HG03060 (cell line): ENCODE measurements at regions not wholly inside any gene's neighbourhood (a gene's known extent, or its start where the extent isn't known, plus 50 kb on each side); places are given as distances from the start of the nearest gene placed in this dataset.
"Not testable (repeated sequence)": the region's sequence is repeated elsewhere in the genome, so short reads cannot be mapped to it uniquely, and the experiment has no call there.

ENCODE experiments used
- ATAC-seq: cut with Tn5 transposase; IDR thresholded peaks from one replicate; pipeline ENCODE4 v1.9.1; 2021; ENCODE audit warnings: low read depth, moderate number of reproducible peaks; ENCODE audit not compliant: unreplicated experiment

- no peak for ATAC-seq
Observed at GRCh38 chr4:11704186-11704830, 275.6 kb upstream of the HS3ST1 start.

DNA sequence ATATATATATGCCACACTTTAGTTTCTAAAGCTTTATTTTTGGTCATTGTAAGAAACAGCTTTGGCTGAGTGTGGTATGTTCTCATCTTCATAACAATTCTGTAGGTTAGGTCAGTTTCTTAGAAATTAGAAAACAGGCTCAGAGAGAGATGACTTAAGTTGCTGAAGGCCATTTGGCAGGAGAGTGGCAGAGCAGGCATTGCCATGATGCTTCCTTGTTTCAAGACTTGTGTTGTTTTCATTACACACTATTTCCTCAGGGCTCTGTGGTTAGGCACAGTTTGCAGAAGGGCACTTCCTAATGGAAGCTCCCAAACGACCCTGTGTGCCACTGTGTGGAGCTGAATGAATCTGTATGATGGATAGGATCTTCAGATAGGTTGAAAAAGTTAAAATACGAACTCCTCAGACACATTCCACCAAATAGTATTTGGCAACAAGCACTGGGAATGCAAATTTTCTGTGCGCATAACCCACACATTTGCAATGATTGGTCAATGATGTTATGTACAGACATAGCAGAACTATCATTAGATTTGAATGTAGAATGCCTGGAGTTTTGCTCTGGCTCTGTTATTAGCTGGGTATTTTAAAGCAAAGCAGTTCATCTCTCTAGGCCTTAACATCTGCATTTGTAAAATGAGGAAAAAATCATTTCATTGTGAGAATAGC is 274.3 kb upstream of the HS3ST1 start:
- ATAC-seq: no peak

DNA sequence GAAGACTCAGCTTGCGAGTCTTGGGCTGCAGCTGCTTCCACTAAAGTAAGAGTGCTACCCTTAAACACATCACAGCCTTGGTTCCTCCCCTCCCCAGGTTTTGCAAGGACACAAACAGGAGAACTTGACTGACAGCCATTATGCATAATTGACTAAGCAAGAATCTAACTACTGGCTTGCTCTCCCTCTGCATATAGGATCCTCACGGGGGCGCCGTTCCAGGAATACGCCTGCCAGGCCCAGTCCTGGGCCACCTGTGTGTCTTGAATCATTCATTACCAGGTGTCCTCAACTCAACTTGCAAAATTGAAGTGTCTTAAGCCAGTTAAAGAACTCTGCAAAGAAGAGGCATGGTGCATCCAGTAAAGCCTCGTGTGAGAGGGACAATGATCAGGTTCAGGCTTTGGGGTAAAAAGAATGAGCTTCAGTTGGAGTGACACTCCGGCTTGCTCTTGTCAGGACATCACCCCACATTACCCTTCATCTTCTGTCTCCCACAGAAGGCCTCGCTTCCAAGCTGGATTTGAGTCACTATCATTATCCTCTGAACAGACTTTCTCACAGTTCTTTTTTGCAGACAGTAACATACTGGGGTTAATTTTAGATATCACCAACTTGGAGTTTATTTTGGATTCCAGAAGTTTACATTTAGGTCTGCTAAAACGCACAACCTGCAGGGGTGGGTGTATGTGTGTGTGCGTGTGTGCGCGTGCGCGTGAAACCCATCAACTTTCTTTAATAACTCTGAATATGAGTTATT is 273.5 kb upstream of the HS3ST1 start:
- ATAC-seq: no peak

DNA sequence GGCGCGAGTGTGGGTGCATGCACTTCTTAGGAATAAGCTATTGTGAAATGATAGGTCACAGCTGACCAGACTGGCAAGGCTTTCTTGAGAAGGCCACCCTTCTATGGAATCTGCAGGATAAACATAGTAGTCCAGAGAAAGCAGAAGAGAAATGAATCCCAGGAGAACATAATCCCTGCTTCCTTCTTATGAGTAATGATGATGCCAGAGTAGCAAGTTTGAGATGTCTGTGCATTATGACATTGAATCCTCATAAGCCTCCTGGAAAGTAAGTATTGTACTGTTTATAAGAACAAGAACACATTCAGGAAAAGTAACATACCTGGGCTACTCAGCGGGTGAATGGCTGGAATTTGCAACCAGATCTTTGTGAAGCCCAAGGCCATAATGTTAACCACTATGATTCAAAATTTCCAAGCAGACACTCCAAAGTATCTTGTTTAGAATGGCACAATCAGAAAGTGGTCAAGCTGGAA is 272.1 kb upstream of the HS3ST1 start:
- no peak for ATAC-seq

- no peak for ATAC-seq
Observed at GRCh38 chr4:11698846-11699590, 270.3 kb upstream of the HS3ST1 start.

GRCh38 chr4:11698033-11698432 is 269.3 kb upstream of the HS3ST1 start:
- no peak for ATAC-seq

- ATAC-seq: no peak
Observed at GRCh38 chr4:11693693-11694092, 265.0 kb upstream of the HS3ST1 start.

DNA sequence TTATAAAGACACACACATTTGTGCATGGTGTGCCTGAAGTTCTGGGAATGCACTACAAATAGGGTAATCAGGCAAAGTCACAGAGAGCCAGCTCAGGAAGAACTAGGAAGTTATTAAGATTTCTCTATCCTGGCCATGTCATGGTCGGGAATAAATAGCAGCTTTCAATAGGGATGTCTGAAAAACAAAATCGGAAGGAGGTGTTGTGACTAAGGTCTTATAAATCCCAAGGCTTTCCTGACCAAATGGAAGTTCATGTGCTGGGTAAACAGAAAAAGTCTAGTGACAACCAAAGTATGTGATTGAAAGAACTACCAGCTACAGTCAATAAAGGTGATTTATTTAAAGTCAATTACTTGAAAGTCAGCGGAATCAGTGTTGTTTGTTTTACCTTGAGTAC is 262.5 kb upstream of the HS3ST1 start:
- no peak for ATAC-seq

- no peak for ATAC-seq
Observed at GRCh38 chr4:11687727-11688126, 259.0 kb upstream of the HS3ST1 start.

- no peak for ATAC-seq
Observed at GRCh38 chr4:11685481-11685880, 256.8 kb upstream of the HS3ST1 start.

DNA sequence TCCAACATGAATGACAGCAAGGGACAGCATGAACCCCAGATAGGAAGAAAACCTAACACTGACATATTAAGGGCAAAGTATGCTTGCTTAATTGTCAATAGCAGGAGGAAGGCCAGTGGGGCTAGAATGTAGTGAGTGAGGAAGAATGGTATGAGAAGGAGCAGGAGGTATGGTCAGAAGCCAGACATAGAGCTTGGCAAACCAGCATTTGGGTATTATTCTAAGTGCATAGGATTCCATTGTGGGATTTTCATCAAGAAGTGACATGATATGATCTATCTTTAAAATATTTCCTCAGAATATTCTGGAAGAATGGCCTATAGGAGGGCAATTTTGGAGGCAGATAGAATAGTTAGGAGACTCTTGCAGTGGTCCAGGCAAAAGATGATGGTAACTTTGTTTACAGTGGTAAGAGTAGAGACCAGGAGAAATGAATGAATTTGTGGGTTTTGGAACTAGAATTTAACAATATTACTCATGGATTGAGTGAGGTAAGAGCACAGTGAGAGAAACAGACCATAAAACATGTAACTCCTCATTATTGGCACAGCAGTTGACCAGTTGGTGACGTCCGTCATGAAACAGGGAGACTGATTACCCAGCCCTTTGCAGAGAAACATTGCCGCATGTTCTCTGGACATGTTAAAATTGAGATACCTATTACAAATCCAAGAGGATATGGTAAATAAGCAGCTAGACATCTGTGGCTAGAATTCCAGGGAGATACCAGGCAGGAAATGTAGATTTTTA is 246.5 kb upstream of the HS3ST1 start:
- no peak for ATAC-seq

- no peak for ATAC-seq
Observed at GRCh38 chr4:11670304-11670703, 241.6 kb upstream of the HS3ST1 start.

DNA sequence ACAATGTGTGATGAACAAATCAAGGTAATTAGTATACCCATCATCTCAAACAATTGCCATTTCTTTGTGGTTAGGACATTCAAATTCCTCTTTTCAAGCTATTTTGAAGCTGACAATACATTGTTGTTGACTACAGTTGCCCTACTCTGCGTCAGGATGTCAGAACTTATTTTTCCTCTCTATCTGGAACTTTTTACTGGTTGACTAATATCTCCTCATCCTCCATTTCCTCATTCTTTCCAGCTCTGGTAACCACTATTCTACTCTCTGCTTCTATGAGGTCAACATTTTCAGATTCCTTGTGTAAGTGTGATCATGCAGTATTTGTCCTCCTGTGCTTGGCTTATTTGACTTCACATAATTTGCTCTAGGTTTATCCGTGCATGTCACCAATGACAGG is 240.5 kb upstream of the HS3ST1 start:
- no peak for ATAC-seq

GRCh38 chr4:11663114-11663513 is 234.4 kb upstream of the HS3ST1 start:
- ATAC-seq: no peak

DNA sequence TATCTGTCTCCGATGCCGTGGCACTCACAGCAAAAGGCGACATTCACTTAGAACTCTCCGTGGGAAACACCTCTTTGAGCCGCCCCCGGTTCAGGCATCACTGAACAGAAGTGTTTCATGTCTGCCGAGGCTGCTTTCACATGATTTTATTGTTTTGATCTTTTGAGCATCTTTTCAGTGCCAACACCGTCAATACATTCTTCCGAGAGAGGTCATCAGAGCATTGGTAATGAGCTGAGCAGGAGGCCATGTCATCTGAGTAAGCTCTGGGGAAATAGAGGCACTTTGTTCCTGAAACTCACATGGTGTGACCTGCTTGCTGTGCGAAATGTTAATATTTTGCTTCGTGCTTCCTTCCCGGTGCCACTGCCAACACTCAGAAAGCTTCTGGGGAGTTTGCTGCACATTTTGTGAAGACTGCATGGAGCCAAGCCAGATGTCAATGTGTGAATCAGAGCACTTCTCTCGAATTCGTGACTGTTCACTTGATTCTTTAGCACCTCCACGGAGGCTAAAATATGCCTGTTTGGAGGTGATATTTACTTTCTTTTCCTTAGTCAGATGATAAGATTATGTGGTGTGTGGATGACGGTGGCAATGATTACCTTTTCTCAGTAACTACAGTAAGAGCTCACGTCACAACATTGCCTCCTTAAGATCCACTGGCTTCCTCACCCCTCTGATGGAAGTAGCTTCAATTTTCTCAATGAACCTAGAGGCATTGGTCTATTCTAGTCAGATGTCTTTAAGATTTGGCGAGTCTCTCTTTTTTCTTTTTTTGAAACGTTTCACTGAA is 222.3 kb upstream of the HS3ST1 start:
- ATAC-seq: no peak

GRCh38 chr4:11647433-11647832 is 218.7 kb upstream of the HS3ST1 start:
- no peak for ATAC-seq

DNA sequence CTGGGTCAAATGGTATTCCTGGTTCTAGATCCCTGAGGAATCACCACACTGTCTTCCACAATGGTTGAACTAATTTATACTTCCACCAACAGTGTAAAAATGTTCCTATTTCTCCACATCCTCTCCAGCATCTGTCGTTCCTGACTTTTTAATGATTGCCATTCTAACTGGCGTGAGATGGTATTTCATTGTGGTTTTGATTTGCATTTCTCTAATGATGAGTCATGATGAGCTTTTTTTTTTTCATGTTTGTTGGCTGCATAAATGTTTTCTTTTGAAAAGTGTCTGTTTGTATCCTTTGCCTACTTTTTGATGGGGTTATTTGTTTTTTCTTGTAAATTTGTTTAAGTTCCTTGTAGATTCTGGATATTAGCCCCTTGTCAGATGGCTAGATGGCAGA is 214.4 kb upstream of the HS3ST1 start:
- ATAC-seq: not testable (repeated sequence)

- no peak for ATAC-seq
Observed at GRCh38 chr4:11640584-11640983, 211.9 kb upstream of the HS3ST1 start.

GRCh38 chr4:11636551-11636950 is 207.9 kb upstream of the HS3ST1 start:
- no peak for ATAC-seq
